GM23248 (cell line): ENCODE measurements at regions not wholly inside any gene's neighbourhood (a gene's known extent, or its start where the extent isn't known, plus 50 kb on each side); places are given as distances from the start of the nearest gene placed in this dataset.

ENCODE experiments used
- DNase-seq: peaks from one replicate; pipeline ENCODE4 v3.0.0-alpha.2; 2015
- H2AFZ ChIP-seq: fragments of 200-600 bp; sonication (generic); 2 replicates; pipeline ENCODE4 v1.6.1; 2016; ENCODE audit warnings: antibody characterized with exemption
- H3F3A ChIP-seq: fragments of 200-600 bp; sonication (generic); 2 replicates; pipeline ENCODE4 v1.6.1; 2016; ENCODE audit warnings: mild to moderate bottlenecking, antibody characterized with exemption, mixed run types; ENCODE audit not compliant: insufficient read depth
- H3K27ac ChIP-seq: fragments of 200-600 bp; sonication (generic); 2 replicates; pipeline ENCODE4 v1.5.1; 2016; ENCODE audit warnings: mild to moderate bottlenecking
- H3K27me3 ChIP-seq: fragments of 200-600 bp; sonication (generic); replicated peaks from 2 replicates; pipeline ENCODE4 v1.6.1; 2016; ENCODE audit warnings: mild to moderate bottlenecking; ENCODE audit not compliant: insufficient read depth
- H3K36me3 ChIP-seq: fragments of 200-600 bp; sonication (generic); 2 replicates; pipeline ENCODE4 v1.6.1; 2016; ENCODE audit warnings: low read depth, mild to moderate bottlenecking
- H3K4me1 ChIP-seq: fragments of 200-600 bp; sonication (generic); 2 replicates; pipeline ENCODE4 v1.6.1; 2016; ENCODE audit warnings: mild to moderate bottlenecking; ENCODE audit not compliant: insufficient read depth
- H3K4me2 ChIP-seq: fragments of 200-600 bp; sonication (generic); one replicate; pipeline ENCODE4 v1.6.1; 2016; ENCODE audit warnings: mild to moderate bottlenecking; ENCODE audit not compliant: unreplicated experiment
- H3K4me3 ChIP-seq: fragments of 200-600 bp; sonication (generic); 2 replicates; pipeline ENCODE4 v1.5.1; 2016; ENCODE audit warnings: mild to moderate bottlenecking
- H3K79me2 ChIP-seq: fragments of 200-600 bp; sonication (generic); 2 replicates; pipeline ENCODE4 v1.6.1; 2016; ENCODE audit warnings: mild to moderate bottlenecking; ENCODE audit not compliant: insufficient read depth
- H3K9ac ChIP-seq: fragments of 200-600 bp; sonication (generic); 2 replicates; pipeline ENCODE4 v1.6.1; 2016; ENCODE audit warnings: mild to moderate bottlenecking
- H3K9me2 ChIP-seq: fragments of 200-600 bp; sonication (generic); 2 replicates; pipeline ENCODE4 v1.6.1; 2016; ENCODE audit warnings: mixed run types, mild to moderate bottlenecking, moderate library complexity; ENCODE audit not compliant: insufficient read depth
- H3K9me3 ChIP-seq: fragments of 200-600 bp; sonication (generic); one replicate; pipeline ENCODE4 v1.6.1; 2017; ENCODE audit warnings: low read depth
- H4K20me1 ChIP-seq: fragments of 200-600 bp; sonication (generic); 2 replicates; pipeline ENCODE4 v1.6.0; 2016; ENCODE audit not compliant: insufficient read depth
- EZH2 ChIP-seq: fragments of 200-600 bp; sonication (generic); IDR thresholded peaks from 2 replicates; pipeline ENCODE4 v1.6.1; 2018; ENCODE audit warnings: antibody characterized with exemption, mild to moderate bottlenecking; ENCODE audit not compliant: insufficient read depth, poor library complexity, severe bottlenecking
- EZH2phosphoT487 ChIP-seq: fragments of 200-600 bp; sonication (generic); IDR thresholded peaks from 2 replicates; pipeline ENCODE4 v1.6.1; 2018; ENCODE audit warnings: antibody characterized with exemption, moderate library complexity, mild to moderate bottlenecking, low read depth; ENCODE audit not compliant: insufficient read depth
- WGBS, 2 experiments: methylation state at CpG; one replicate each; pipeline ENCODE4 v1.1.6; 2015 to 2017; ENCODE audit warnings: low lambda C conversion rate in 2 of 2, low coverage in 1 of 2; ENCODE audit errors: missing lambda C conversion rate in 2 of 2; 5-methylcytosine and 5-hydroxymethylcytosine counted together
- in situ Hi-C: fragments of 300-500 bp; cut with MboI; formaldehyde crosslinking; loops from 2 replicates; pipeline ENCODE4 v1.15.0; 2020

DNA sequence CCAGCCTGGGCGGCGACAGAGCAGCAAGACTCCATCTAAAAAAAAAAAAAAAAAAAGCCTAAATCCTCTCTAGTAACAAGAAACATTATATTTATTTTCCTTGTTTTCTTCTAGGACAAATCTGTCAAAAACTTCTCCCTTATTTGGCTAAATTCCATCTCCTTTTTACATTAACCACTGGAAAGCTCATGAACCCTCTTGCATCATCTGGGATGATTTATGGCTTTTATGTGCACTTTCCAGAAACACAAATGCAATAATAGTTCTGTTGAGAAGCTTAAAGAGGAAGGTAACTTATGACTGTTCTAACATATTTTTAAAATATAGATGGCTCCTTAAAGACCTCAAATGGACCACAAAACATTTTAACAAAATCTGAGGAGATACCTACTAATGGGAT is 526.1 kb upstream of the SPTLC3 start:
- WGBS, 2 experiments, result 23 to 62% methylated on average over 2 of the region's 2 CpGs
- no peaks in the 10 kb centered on the region for H3K79me2 ChIP-seq
- no peaks in the 10 kb centered on the region for H3K36me3 ChIP-seq
- H3K4me3 ChIP-seq, result no peak overlapping the region
- no peak overlapping the region for H3K4me2 ChIP-seq
- H3K27me3 ChIP-seq, result no peaks in the 10 kb centered on the region
- H3K27ac ChIP-seq, result no peak overlapping the region
- no peak for DNase-seq
- no peaks in the 10 kb centered on the region for H3K4me1 ChIP-seq
- H2AFZ ChIP-seq, result no peak overlapping the region
- no peaks in the 10 kb centered on the region for H3K9me3 ChIP-seq
- no peaks in the 10 kb centered on the region for H4K20me1 ChIP-seq
- in situ Hi-C loops, result no loop called here
- TF ChIP-seq EZH2 (no peak), EZH2phosphoT487 (no peak)
- H3K9me2 ChIP-seq, result no peaks in the 10 kb centered on the region
- no peaks in the 10 kb centered on the region for H3F3A ChIP-seq
- no peak overlapping the region for H3K9ac ChIP-seq

DNA sequence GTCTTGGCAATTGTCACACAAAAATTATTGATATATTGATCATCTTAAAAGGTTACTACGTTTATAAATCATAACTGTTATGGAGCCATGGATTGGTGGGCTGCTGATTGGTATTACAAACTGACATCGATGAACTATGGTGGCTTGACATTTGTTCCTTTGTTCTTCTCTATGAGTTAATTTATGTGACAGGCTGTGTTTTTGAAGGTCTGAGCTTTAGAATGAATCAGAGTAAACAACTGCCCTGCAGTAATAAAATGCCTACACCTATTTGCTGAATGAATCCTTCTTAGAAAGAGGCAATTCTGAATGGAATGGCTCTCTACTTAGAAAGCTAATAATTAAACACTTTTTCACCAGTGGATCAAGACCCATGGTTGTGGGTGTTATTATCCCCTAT is 506.3 kb upstream of the SPTLC3 start:
- no peaks in the 10 kb centered on the region for H3K36me3 ChIP-seq
- TF ChIP-seq EZH2 (no peak), EZH2phosphoT487 (no peak)
- H3K9me3 ChIP-seq, result no peaks in the 10 kb centered on the region
- H3K4me3 ChIP-seq, result no peak overlapping the region
- H3K4me2 ChIP-seq, result no peak overlapping the region
- H3K9ac ChIP-seq, result no peak overlapping the region
- no peaks in the 10 kb centered on the region for H3K79me2 ChIP-seq
- H3K27me3 ChIP-seq, result no peaks in the 10 kb centered on the region
- H2AFZ ChIP-seq, result no peak overlapping the region
- WGBS, 2 experiments, result 15 to 22% methylated on average over 2 of the region's 2 CpGs
- H4K20me1 ChIP-seq, result no peaks in the 10 kb centered on the region
- no peaks in the 10 kb centered on the region for H3F3A ChIP-seq
- H3K27ac ChIP-seq, result no peak overlapping the region
- no peaks in the 10 kb centered on the region for H3K4me1 ChIP-seq
- H3K9me2 ChIP-seq, result no peaks in the 10 kb centered on the region
- no peak for DNase-seq
- in situ Hi-C loops, result no loop called here

DNA sequence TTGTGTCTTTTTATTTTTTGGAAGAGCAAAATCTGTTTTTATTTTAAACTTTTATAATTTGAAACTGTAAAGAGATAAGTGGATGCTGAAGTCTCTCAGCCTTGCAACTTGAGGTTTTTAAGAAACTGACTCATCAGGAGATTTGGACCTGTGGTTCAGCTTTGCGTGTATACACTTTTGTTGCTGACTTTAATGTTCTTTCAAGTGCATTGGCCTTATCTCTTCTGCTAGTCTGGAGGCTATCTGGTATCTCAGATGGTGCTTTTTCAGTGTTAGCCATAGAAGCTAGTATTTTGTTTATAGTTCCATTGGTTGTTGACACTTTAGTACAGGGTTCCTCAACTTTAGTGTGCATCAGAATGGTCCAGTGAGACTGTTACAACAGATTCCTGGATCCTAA is 504.0 kb upstream of the SPTLC3 start:
- in situ Hi-C loops, result no loop called here
- H3K4me2 ChIP-seq, result no peak overlapping the region
- DNase-seq, result no peak

DNA sequence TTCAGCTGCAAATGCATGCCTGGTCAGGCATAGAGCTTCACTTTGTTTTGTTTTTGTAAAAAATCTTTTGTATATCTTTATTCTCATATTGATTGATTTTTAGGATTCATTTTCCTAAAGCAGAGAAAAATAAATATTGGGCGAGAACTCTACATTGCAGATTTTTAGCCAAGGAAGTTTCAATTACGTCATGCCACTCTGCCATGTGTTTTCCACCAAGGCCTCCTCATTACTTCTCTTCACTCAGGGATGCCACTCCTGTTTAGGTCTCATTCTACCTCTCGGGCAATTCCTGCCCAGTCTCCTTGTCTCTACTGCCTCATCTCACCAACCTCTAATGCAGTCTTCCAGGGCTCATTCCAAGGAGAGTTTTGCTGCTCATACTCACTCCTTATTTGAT is 497.3 kb upstream of the SPTLC3 start:
- no peak for TF ChIP-seq EZH2
- no peak for TF ChIP-seq EZH2phosphoT487

More for the DNA sequence above, 504.0 kb upstream of the SPTLC3 start:
- Histone ChIP-seq H2AFZ (no peak overlapping the region), H3K4me1 (no peaks in the 10 kb centered on the region), H3F3A (no peaks in the 10 kb centered on the region), H3K9ac (no peak overlapping the region), H3K36me3 (no peaks in the 10 kb centered on the region), H3K9me2 (no peaks in the 10 kb centered on the region), H3K9me3 (no peaks in the 10 kb centered on the region), H3K79me2 (no peaks in the 10 kb centered on the region), H4K20me1 (no peaks in the 10 kb centered on the region), H3K4me3 (no peak overlapping the region), H3K27me3 (no peaks in the 10 kb centered on the region), H3K27ac (no peak overlapping the region)
- WGBS, 2 experiments, result 27 to 37% methylated on average over 1 of the region's 1 CpG
- TF ChIP-seq EZH2 (no peak), EZH2phosphoT487 (no peak)

DNA sequence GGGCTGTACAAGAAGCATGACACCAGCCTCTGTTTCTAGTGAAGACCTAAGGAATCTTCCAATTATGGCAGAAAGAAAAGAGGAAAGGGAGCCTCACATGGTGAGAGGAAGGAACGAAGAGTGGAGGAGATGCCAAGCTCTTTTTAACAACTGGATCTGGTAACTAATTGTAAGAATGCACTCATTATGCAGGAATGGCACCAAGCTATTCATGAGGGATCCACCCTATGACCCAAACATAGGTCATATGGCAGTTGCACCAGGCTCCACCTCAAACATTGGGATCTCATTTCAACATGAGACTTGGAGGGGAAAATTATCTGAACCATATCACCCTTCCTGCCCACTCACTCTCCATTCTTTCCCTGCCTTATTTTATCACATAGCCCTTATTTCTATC is 496.0 kb upstream of the SPTLC3 start:
- H3K9me3 ChIP-seq, result no peaks in the 10 kb centered on the region
- H3K9me2 ChIP-seq, result no peaks in the 10 kb centered on the region
- no peak overlapping the region for H3K4me3 ChIP-seq
- no peak overlapping the region for H3K27ac ChIP-seq
- H3F3A ChIP-seq, result no peaks in the 10 kb centered on the region
- no peaks in the 10 kb centered on the region for H3K36me3 ChIP-seq
- no peak overlapping the region for H3K9ac ChIP-seq
- TF ChIP-seq EZH2phosphoT487 (no peak), EZH2 (no peak)
- in situ Hi-C loops, result no loop called here
- no peak overlapping the region for H3K4me2 ChIP-seq
- H3K79me2 ChIP-seq, result no peaks in the 10 kb centered on the region
- no peaks in the 10 kb centered on the region for H3K4me1 ChIP-seq
- no peaks in the 10 kb centered on the region for H3K27me3 ChIP-seq
- no peaks in the 10 kb centered on the region for H4K20me1 ChIP-seq
- WGBS, 2 experiments, result 0 to 7% methylated on average over 1 of the region's 1 CpG
- no peak for DNase-seq
- no peak overlapping the region for H2AFZ ChIP-seq

More for the DNA sequence above, 497.3 kb upstream of the SPTLC3 start:
- no peaks in the 10 kb centered on the region for H3F3A ChIP-seq
- H3K27ac ChIP-seq, result no peak overlapping the region
- no peaks in the 10 kb centered on the region for H3K27me3 ChIP-seq
- no peaks in the 10 kb centered on the region for H3K4me1 ChIP-seq
- H3K79me2 ChIP-seq, result no peaks in the 10 kb centered on the region
- H3K9me3 ChIP-seq, result no peaks in the 10 kb centered on the region
- H2AFZ ChIP-seq, result no peak overlapping the region
- no peak overlapping the region for H3K4me3 ChIP-seq
- DNase-seq, result no peak
- no peak overlapping the region for H3K9ac ChIP-seq
- no peaks in the 10 kb centered on the region for H3K9me2 ChIP-seq
- 3 to 13% methylated on average over 3 of the region's 3 CpGs for WGBS, 2 experiments
- H3K4me2 ChIP-seq, result no peak overlapping the region
- no peaks in the 10 kb centered on the region for H4K20me1 ChIP-seq
- in situ Hi-C loops, result no loop called here
- H3K36me3 ChIP-seq, result no peaks in the 10 kb centered on the region
